Esophagus muscularis mucosa (tissue), 4 donors: ENCODE measurements at regions not wholly inside any gene's neighbourhood (a gene's known extent, or its start where the extent isn't known, plus 50 kb on each side); places are given as distances from the start of the nearest gene placed in this dataset.

Experiments
- CTCF ChIP-seq, 3 experiments: fragments of 200-600 bp in 2 of 3; fragments of 450-650 bp in 1 of 3; sonication (generic) in 2 of 3; IDR thresholded peaks; one replicate each; pipeline ENCODE4 v1.5.1; 2017 to 2019; ENCODE audit warnings: antibody characterized with exemption in 3 of 3, mild to moderate bottlenecking in 2 of 3, moderate library complexity in 1 of 3
- EP300 ChIP-seq: sonication (generic); formaldehyde crosslinking; IDR thresholded peaks from one replicate; pipeline ENCODE4 v1.6.1; 2017; ENCODE audit warnings: antibody characterized with exemption
- POLR2A ChIP-seq: fragments of 450-650 bp; IDR thresholded peaks from one replicate; pipeline ENCODE4 v1.6.1; 2017; ENCODE audit warnings: antibody characterized with exemption, moderate library complexity, mild to moderate bottlenecking, low read depth
- POLR2AphosphoS5 ChIP-seq, 2 donors: sonication (generic); formaldehyde crosslinking; IDR thresholded peaks; one replicate each; pipeline ENCODE4 v1.6.1; 2017; ENCODE audit warnings: antibody characterized with exemption in 2 of 2

DNA sequence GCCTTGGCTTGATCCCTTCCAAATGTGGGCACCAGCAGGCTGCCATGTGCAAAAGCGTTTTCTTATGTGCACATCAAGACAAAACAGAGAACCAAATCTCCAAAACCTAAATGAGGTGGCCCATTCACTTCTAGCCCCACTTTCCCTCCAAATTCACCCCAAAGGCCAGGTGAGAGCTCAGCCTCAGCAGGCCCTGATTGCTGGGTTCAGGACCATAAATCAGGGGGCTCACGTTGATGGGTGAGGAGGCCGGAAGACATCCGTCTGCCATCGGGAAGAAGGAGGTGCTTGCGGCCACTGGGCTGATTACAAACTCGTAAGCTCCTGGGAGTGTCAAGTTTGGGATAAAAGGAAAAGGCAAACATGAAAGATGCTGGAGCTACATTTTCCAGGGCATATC is 86.7 kb upstream of the CLDN14 start:
- no peak for TF ChIP-seq CTCF (IDR thresholded peaks at IDR 0.05)
- TF ChIP-seq POLR2AphosphoS5 (IDR thresholded peaks at IDR 0.05), result no peak
- TF ChIP-seq POLR2A, result no peak
- TF ChIP-seq EP300, result no peak
